GM03348 (cell line): ENCODE measurements at regions not wholly inside any gene's neighbourhood (a gene's known extent, or its start where the extent isn't known, plus 50 kb on each side); places are given as distances from the start of the nearest gene placed in this dataset.

Experiments used
- DNase-seq: peaks from one replicate; pipeline ENCODE4 v3.0.0; 2012; ENCODE audit warnings: low spot score

GRCh38 chr12:25714198-25714984 is 161.3 kb upstream of the LMNTD1 start:
- DNase-seq = no peak

GRCh38 chr12:25715102-25715501 is 162.0 kb upstream of the LMNTD1 start:
- DNase-seq = peak; percentile 57

DNA sequence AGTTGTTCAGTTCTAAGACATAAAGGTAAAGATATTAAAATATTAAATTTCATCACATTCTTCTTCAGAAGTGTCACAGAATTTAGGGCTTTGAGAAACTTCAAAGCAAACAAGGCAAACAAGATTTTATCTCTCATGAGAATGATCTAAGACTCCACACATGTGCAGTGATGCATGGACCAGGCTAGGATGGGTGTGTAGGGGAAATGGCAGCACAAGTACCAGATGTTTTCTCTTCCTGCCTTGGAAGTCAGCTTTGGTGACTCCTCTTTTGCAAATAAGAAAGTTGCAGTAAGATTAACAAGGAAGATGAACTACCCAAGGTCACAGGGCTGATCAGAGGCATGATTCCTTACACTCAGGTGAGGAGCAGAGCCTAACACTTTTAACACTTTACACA is 163.8 kb upstream of the LMNTD1 start:
- no peak for DNase-seq

DNA sequence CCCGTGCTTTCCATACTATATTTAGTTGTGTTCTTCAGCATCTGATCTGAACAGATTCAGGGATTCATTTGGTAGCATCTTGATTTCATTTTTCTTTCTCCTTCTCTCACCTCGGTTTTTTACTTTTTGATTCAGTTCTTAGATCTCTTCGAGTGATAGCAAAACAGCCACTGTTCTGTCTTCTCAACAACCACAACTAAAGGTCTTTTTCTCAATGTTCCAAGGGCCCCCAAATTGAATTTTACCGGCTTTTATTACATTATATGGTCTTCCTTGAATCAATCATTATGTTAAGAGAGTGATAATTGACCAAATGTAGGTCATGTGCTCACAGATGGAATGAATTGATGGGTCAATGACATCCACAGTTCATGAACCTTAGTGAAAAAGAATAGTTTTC is 164.5 kb upstream of the LMNTD1 start:
- DNase-seq = no peak

- DNase-seq = no peak
Measured at GRCh38 chr12:25718081-25718731, 165.1 kb upstream of the LMNTD1 start.

DNA sequence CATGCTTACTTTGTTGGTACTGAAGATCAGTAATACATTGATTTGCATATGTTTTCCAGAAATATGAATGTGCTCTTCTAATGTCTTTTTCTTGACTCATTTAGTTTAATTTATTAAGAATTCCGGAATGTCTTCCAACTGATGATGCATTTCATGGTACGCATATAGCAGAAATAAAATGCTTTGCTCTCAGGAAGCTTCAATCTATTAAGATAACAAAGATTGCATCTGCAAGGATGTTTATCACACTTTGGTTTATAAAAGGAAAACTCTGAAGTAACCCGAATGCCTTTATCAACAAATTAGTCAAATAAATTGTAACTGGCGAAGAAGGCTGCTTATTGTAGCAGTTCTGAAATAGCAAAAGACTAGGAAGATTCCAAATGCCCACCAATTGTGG is 166.4 kb upstream of the LMNTD1 start:
- no peak for DNase-seq

DNA sequence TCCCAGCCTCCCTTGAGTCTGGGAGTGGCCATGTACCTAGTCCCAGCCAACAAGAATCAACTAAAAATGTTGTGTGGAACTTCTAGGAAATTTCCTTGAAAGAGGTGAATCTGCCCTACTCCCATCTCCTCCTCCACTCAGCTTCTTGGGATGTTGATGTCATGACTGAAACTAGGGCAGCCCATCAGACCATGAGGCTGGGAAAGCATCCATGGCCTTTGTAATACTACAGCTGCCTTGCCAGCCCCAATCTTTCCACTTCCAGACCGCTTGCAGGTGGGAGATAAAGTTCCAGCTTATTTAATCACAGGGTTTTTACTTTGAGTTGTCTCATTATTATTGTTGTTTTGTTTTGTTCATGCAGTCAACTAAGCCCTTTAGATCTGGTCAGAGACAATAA is 170.3 kb upstream of the LMNTD1 start:
- peak; percentile 18 for DNase-seq

GRCh38 chr12:25723921-25724491 is 170.9 kb upstream of the LMNTD1 start:
- peak; percentile 53 for DNase-seq

DNA sequence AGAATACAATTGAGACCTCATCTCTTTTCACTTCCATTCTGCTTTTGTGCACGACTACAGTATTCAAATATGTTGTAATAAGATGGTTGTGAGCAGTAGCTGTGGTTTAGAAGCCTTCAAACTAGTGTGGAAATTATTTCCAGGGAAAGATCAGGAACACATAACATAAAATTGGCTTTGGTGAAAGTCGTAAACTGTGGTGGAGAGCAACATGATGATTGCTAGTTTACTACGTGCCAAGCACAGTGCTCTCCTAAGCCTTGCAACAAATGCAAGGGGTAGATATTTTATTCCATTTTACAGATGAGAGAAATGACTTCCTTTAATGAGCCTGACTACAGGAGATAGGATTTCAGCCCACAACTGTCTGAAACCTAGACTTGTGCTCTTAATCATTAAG is 172.4 kb upstream of the LMNTD1 start:
- DNase-seq = peak; percentile 4

GRCh38 chr12:25725931-25726330 is 172.8 kb upstream of the LMNTD1 start:
- peak; percentile 71 for DNase-seq

GRCh38 chr12:25728056-25728595 is 175.0 kb upstream of the LMNTD1 start:
- no peak for DNase-seq

- no peak for DNase-seq
Measured at GRCh38 chr12:25730489-25731349, 177.6 kb upstream of the LMNTD1 start.

DNA sequence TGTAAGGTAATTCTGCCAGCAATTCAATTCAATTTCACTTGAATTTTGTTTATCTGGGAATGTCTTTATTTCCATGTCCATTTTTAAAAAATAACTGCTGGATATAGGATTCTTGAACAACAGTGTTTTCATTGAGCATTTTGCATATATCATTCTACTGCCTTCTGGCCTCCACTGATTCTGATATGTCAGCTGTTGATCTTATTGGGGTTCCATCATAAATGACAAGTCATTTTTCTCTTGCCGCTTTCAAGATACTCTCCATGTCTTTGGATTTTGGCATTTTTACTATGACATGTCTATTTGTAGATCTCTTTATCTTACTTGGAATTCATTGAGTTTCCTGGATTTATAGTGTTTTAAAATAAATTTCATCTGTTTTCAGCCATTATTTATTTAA is 180.5 kb upstream of the LMNTD1 start:
- no peak for DNase-seq

DNA sequence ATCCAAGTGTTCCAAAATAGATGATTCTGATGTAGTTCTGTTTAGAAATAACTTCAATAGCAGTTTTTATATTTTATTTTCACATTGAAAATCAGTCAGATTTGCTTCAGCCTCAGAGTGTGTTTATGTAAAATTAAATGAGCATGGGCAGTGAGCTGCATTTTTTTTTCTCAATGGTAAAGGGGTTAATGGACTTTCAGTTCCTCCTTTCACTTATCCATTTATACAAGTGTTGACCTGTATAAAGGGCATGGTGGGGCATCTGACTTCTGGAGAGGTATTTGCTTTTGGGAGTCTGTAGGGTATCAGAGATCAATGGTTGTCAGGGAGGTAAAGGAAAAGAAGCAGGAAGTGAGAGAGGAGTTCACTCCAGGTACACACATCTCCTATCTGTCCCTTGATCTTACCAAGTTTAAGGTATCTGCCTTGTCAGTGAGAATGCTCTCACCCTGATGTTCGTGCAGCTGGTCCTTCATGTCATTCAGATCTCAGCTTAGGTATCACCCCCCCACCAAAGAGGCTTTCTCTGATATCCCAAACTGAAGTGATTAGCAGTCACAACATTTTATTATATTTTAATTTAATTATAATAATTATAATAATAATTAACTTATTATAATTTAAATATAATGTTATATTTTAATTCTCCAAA is 181.6 kb upstream of the LMNTD1 start:
- no peak for DNase-seq

DNA sequence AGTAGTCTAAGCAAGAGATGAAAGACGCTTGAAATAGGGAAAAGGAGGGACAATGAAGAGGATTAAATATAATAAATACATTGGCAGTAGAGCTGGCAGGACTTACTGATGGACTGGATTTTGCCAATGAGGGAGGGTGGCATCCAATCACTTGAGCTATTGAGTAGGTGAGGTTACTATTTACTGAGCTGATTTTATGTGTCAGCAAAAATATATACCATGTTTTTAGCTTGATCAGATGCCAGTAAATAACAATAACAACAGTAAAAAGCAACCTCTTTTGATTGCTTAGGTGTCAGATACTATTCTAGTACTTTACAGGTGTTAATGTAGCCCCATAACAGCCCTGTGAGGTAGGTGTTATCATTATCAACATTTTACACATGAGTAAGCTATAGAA is 187.5 kb upstream of the LMNTD1 start:
- no peak for DNase-seq

DNA sequence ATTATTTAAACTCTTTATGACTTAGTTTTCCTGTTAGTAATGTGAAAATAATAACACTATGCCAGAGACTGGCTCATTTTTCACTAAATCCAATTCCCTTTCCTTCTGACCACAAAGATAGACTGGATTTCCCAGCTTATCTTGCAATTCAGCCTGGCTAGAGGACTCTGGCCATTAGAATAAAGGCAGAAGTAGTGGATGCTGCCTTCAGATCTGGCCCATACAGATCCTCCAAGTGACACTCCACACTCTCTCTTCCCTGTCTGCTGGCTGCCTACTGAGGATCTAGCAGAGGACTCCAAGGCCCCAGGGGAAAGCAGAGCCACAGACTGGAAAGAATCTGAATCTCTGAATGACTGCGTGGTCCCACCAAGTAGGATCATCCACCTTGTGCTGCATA is 188.8 kb upstream of the LMNTD1 start:
- DNase-seq = no peak

GRCh38 chr12:25743679-25744215 is 190.7 kb upstream of the LMNTD1 start:
- no peak for DNase-seq

DNA sequence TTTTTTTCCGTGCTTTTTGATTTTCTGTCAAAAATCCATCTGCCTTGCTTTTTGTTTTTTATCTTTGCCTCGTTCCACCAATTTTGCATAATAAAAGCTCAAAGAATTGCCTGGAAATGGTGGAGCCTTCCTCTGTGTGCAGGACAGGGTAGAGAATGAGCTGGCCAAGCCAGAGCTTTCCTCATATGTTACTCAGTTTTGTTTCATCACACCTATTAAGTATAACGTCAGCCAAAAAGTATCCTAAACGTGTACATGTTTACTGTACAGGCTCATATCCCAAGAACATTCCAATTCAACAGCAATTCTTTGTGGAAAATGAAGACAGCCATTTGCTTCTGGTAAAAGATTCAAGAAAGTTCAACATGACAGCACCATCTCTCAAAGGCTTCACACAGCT is 191.2 kb upstream of the LMNTD1 start:
- no peak for DNase-seq

DNA sequence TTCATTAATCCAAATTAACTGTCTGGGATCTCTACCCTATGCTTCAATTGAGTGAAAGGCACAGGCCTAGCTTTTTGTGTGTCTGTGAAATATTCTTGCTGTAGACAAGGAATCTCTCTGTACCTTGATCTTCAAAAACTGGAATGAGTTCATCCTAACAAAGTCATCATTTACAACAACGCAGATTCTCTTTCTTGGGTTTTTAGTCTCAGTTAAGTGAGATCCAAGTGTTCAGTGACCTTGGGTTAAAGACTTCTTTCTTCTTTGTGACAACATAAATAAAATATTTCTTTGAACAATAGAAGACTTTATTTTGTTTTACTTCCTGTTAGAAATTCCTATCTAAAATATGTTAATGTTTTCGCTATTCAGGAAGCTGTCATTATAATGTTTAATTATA is 192.2 kb upstream of the LMNTD1 start:
- no peak for DNase-seq

DNA sequence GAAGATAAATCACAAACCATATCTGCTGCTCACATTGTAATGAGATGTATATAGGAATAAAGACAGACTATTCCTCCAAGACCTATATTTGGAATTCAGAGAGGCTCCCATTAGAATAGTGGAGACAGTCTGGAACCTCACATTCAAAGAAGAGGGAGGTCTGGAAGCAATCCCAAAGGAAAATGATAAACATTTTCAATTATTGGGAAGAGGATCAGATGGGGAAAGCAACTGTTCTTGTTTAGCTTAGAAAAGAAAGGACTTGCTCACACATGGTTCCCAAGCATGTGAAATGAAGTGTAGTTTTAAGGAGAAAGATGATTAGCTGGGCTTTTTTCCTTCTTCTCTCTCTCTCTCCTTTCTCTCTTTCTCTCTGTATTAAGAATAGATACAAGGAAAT is 193.0 kb upstream of the LMNTD1 start:
- DNase-seq = no peak

DNA sequence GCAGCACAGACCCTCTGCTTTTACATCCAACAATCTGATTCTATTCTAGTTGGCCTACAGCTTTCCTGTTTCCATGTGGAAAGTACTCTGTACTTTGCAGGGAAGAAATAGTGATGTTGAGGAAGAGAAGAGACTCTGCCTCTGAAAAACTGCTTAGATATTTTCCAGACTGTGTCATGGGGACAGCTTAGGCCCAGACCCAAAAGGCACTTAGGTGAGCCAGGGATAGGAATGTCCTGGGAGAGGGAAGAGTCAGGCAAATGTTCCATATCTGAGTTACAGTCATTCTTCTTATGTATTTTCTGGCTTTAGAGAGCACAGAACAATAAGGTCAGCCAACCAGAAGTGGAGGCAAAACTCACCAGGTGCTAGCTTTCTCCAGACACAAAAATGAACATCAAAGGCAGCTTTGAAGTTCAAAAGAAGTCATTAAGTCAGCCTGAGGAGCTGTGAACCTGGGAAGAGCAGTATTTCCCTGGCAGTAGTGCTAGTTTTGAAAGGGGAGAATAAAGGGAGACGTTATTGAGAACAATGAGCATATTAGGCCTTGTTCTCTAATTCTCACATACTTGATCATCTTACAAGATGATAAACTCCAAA is 199.7 kb upstream of the LMNTD1 start:
- no peak for DNase-seq
